ENCODE measurements at regions not wholly inside any gene's neighbourhood (a gene's known extent, or its start where the extent isn't known, plus 50 kb on each side); places are given as distances from the start of the nearest gene placed in this dataset.

GRCh38 chr10:1809139-1809741 is 71.9 kb upstream of the ADARB2 start:
- DNase-seq (ENCODE audit: low read depth in 2 of 2): no peak

DNA sequence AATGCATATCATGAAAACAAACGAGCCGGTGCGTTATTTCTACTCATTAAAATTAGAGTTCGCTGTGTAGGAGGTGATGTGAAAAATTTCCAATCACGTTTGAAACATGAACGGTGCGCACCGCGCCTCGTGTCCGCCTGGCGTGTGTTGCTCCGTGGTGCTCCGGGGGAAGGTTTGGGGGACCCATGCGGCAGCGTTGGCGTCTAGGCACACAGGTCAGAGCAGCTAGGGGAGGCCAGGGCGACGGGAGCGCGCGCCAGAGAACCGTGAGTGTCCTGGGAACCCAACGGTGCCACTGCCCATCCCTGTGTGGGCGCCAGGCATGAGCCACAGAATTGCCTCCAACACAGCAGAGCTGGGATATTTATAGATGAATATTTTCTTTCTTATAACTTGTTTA is 70.6 kb upstream of the ADARB2 start:
- DNase-seq (ENCODE audit: low read depth in 2 of 2): no peak

DNA sequence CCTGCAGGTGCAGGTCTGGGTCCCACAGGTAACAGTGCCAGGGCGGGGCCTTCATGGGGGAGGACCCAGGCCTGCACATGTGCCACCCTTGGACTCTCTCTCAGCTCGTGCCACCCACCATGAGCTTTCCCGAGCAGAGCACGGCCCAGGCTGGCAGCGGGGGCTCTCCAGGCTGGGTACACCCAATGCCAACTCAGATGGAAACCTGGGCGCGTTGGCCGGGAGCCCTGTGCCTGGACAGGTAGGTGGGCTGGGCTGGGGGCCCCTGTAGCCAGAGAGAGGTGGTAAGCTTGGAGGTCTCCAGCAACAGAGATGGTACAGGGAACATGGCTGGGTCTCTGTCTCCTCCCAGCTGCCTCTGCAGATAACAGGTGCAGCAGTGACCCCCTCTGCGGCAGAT is 69.9 kb upstream of the ADARB2 start:
- DNase-seq (ENCODE audit: low read depth in 2 of 2): no peak

GRCh38 chr10:1802413-1802812 is 65.1 kb upstream of the ADARB2 start:
- DNase-seq (ENCODE audit: low read depth in 2 of 2): no peak

DNA sequence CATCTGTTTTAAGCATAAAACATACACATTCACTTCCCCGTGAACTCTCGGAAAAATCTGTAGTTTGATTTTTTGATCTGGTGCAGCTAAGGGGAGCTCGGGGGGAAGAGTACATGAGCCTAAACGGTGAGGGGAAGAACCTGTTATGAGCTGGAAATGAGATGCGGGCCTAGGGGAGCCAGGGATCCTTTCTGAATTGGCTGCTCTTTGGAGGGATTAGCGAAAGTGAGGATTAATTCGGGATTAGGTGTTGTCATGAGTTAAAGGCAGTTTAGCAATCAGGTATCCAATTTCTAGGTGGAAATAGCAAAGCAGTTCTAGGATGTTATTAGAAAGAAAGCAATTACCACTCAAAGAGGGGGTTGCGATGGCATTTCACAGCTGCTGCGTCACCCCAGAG is 51.1 kb upstream of the ADARB2 start:
- no peak for DNase-seq (ENCODE audit: low read depth in 2 of 2)

Data from stimulated activated CD4-positive, alpha-beta T cell treated with anti-CD3 and anti-CD28 coated beads, Interleukin-4, amount 100 ng/mL, for 48 hours (primary cell).